BE2C (cell line): ENCODE measurements at regions not wholly inside any gene's neighbourhood (a gene's known extent, or its start where the extent isn't known, plus 50 kb on each side); places are given as distances from the start of the nearest gene placed in this dataset.

ENCODE experiments used
- DNase-seq: peaks from one replicate; pipeline ENCODE4 v3.0.0-alpha.2; 2020
- H3K27me3 ChIP-seq: fragments of 250-450 bp; sonication (Bioruptor Pico); 2 replicates; pipeline ENCODE4 v1.5.1; 2020; ENCODE audit warnings: mild to moderate bottlenecking
- H3K36me3 ChIP-seq: fragments of 250-450 bp; sonication (Bioruptor Pico); 2 replicates; pipeline ENCODE4 v1.5.1; 2020; ENCODE audit warnings: mild to moderate bottlenecking
- H3K4me1 ChIP-seq: fragments of 250-450 bp; sonication (Bioruptor Pico); 2 replicates; pipeline ENCODE4 v1.5.1; 2020
- H3K4me3 ChIP-seq: 2 replicates; pipeline ENCODE4 v1.5.1; 2011; ENCODE audit warnings: low read depth, low read length
- H3K9me3 ChIP-seq: fragments of 250-450 bp; sonication (Bioruptor Pico); 2 replicates; pipeline ENCODE4 v1.5.1; 2020
- TF ChIP-seq, protein P1 (sequence below): IDR thresholded peaks from 2 replicates; pipeline ENCODE4 v1.5.1; 2012; ENCODE audit warnings: mild to moderate bottlenecking, low read depth, low read length

DNA sequence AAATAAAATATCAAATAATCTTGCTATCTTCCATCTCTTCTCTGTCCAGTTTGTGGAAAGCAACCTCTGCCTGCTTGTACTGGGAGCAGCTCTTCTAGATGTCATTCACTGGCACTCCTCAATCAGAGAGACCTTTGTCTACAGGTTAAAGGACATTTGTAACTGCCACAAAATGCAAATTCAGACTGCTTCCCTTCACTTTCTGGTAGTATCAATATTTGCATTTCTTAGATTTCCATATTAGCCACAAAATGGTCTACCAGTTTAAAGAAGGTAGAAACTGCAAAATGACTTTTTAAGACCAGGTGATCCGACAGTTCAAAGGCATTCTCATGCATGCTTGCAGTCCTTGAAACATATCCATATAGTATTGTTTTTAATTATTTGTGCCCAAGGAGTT lies 51.7 kb upstream of the RCN1 start:
- TF ChIP-seq, protein P1, sequence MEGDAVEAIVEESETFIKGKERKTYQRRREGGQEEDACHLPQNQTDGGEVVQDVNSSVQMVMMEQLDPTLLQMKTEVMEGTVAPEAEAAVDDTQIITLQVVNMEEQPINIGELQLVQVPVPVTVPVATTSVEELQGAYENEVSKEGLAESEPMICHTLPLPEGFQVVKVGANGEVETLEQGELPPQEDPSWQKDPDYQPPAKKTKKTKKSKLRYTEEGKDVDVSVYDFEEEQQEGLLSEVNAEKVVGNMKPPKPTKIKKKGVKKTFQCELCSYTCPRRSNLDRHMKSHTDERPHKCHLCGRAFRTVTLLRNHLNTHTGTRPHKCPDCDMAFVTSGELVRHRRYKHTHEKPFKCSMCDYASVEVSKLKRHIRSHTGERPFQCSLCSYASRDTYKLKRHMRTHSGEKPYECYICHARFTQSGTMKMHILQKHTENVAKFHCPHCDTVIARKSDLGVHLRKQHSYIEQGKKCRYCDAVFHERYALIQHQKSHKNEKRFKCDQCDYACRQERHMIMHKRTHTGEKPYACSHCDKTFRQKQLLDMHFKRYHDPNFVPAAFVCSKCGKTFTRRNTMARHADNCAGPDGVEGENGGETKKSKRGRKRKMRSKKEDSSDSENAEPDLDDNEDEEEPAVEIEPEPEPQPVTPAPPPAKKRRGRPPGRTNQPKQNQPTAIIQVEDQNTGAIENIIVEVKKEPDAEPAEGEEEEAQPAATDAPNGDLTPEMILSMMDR, result no peak
- H3K27me3 ChIP-seq, result no peaks in the 10 kb centered on the region
- no peak for DNase-seq
- no peaks in the 10 kb centered on the region for H3K4me1 ChIP-seq
- H3K4me3 ChIP-seq, result no peak overlapping the region
- H3K9me3 ChIP-seq, result no peaks in the 10 kb centered on the region
- H3K36me3 ChIP-seq, result no peaks in the 10 kb centered on the region

DNA sequence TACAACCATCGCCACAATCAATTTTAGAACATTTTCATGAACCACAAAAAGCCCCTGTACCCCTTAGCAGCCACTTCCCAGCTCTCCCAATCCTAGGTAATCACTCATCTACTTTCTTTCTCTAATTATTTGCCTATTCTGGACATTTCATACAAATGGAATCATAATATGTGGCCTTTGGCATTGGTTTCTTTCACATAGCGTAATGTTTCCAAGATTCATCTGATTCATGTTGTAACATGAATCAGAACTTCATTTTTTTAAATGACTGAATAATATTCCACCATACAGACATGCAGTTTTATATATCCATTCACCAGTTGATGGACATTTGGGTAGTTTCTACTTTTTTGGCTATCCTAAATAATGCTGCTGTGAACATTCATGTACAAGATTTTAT lies 56.2 kb upstream of the RCN1 start:
- TF ChIP-seq, protein P1, result no peak
- DNase-seq, result no peak
- Histone ChIP-seq H3K27me3 (peaks cover 17% of the 10 kb centered on the region; the same call in 1 of the 2 replicates), H3K9me3 (no peaks in the 10 kb centered on the region), H3K36me3 (no peaks in the 10 kb centered on the region), H3K4me1 (no peaks in the 10 kb centered on the region), H3K4me3 (no peak overlapping the region)

DNA sequence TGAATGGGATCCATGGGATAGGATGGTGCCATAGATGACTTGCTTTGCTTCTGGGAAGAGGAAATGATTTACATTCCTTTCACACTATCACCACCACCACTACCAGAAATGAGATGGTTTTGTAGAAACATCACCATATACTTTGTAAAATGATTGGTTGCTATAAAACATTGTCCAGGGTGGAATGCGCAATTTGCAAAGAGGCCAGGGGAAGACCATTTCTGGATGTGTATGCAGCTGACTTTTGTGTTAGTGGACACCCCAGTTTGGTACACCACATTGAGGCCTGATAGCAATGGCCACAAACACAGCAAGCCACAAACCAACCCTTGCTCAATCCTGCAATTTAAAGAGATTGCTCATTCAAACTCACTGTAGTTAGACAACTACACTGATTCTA lies 56.7 kb upstream of the RCN1 start:
- H3K4me3 ChIP-seq, result no peak overlapping the region
- H3K36me3 ChIP-seq, result no peaks in the 10 kb centered on the region
- TF ChIP-seq, protein P1, result no peak
- no peaks in the 10 kb centered on the region for H3K4me1 ChIP-seq
- H3K27me3 ChIP-seq, result peaks cover 17% of the 10 kb centered on the region; the same call in 1 of the 2 replicates
- DNase-seq, result no peak
- H3K9me3 ChIP-seq, result no peaks in the 10 kb centered on the region

DNA sequence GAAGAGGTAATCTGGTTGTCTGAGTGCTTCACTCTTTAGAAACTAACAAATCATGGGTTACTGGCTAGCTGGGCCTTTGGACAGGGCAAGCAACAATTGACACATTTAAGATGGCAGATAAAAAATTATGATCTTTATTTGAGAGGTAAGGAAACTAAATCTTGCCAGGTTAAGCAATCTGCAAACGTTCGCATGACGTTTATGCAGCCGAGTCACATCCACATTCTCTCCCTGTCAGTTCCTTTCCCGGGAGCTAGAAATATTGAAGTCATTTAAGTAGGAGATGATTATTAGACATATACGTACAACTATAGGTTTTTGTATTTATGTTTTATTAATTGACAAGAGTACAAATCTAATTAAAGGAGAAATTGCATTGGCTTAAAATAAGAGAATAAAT lies 57.4 kb upstream of the RCN1 start:
- Histone ChIP-seq H3K27me3 (peaks cover 17% of the 10 kb centered on the region; the same call in 1 of the 2 replicates), H3K36me3 (no peaks in the 10 kb centered on the region), H3K4me1 (no peaks in the 10 kb centered on the region), H3K4me3 (no peak overlapping the region), H3K9me3 (no peaks in the 10 kb centered on the region)
- no peak for DNase-seq
- TF ChIP-seq, protein P1, result no peak

DNA sequence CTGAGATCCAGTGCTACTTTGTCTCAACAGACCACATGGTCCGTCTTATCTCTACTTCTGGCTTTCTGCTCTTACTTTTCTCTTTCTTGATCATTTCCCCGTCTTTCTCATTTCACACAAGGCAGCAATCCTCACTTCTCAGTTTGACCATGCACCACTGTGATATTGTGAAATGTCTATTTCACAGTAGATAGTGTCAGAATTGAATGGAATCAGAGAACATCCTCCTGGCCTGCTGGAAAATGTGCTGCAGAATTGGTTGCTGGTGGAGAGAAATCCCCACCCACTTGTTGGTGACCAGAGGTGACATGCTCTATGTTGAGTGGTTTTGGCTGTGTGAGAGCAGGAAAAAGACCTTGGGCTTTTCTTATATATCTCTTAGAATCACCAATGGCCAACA lies 57.8 kb upstream of the RCN1 start:
- peaks cover 17% of the 10 kb centered on the region; the same call in 1 of the 2 replicates for H3K27me3 ChIP-seq
- no peaks in the 10 kb centered on the region for H3K4me1 ChIP-seq
- TF ChIP-seq, protein P1, result no peak
- H3K36me3 ChIP-seq, result no peaks in the 10 kb centered on the region
- no peak for DNase-seq
- H3K4me3 ChIP-seq, result no peak overlapping the region
- no peaks in the 10 kb centered on the region for H3K9me3 ChIP-seq

DNA sequence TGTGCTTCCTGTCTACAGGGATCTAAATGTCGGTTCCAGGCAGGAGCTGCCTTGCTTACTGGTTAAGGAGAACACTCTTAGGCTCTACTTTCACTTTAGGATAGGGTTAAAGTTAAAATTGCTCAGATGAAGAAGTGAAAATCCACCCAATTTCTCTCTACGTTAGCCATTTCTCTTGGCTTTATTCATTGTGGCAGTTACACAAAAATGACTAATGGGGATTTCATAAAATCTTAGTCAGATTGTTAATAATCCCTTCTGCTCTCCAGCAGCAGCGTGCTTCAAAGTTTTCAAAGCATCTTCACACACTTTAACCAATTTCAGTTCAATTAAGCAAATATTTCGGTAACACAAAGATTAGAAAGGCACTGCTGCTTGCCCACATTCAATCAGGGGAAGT lies 58.4 kb upstream of the RCN1 start:
- DNase-seq, result no peak
- no peaks in the 10 kb centered on the region for H3K36me3 ChIP-seq
- TF ChIP-seq, protein P1, result no peak
- no peaks in the 10 kb centered on the region for H3K9me3 ChIP-seq
- H3K27me3 ChIP-seq, result peaks cover 17% of the 10 kb centered on the region; the same call in 1 of the 2 replicates
- H3K4me3 ChIP-seq, result no peak overlapping the region
- H3K4me1 ChIP-seq, result no peaks in the 10 kb centered on the region
